Activated CD4-positive, alpha-beta T cell treated with anti-CD3 and anti-CD28 coated beads for 4 hours (primary cell): ENCODE measurements at regions not wholly inside any gene's neighbourhood (a gene's known extent, or its start where the extent isn't known, plus 50 kb on each side); places are given as distances from the start of the nearest gene placed in this dataset.
"Not testable (repeated sequence)": the region's sequence is repeated elsewhere in the genome, so short reads cannot be mapped to it uniquely, and the experiment has no call there.

ENCODE experiments used
- DNase-seq, 2 donors: peaks; one replicate each; pipeline ENCODE4 v3.0.0-alpha.2; 2020

- no peak for DNase-seq
Observed at GRCh38 chr2:242032780-242033656, 163.5 kb downstream of the RTP5 start.

GRCh38 chr2:242034138-242034537, 164.6 kb downstream of the RTP5 start:
- DNase-seq, result no peak

- no peak for DNase-seq
Observed at GRCh38 chr2:242034996-242035814, 165.7 kb downstream of the RTP5 start.

- no peak for DNase-seq
Observed at GRCh38 chr2:242035858-242036652, 166.5 kb downstream of the RTP5 start.

GRCh38 chr2:242036653-242036950, 167.1 kb downstream of the RTP5 start:
- DNase-seq, result no peak

GRCh38 chr2:242038166-242038927, 168.8 kb downstream of the RTP5 start:
- DNase-seq, result no peak

GRCh38 chr2:242038928-242039341, 169.4 kb downstream of the RTP5 start:
- no peak for DNase-seq

- no peak for DNase-seq
Observed at GRCh38 chr2:242040303-242040655, 170.8 kb downstream of the RTP5 start.

GRCh38 chr2:242040681-242041080, 171.2 kb downstream of the RTP5 start:
- DNase-seq, result no peak

- DNase-seq, result no peak
Observed at GRCh38 chr2:242041816-242042215, 172.3 kb downstream of the RTP5 start.

- DNase-seq, result no peak
Observed at GRCh38 chr2:242043538-242044312, 174.2 kb downstream of the RTP5 start.

GRCh38 chr2:242044313-242044590, 174.7 kb downstream of the RTP5 start:
- DNase-seq, result no peak

GRCh38 chr2:242045596-242046144, 176.1 kb downstream of the RTP5 start:
- DNase-seq, result not testable (repeated sequence)

- no peak for DNase-seq
Observed at GRCh38 chr2:242046206-242046826, 176.8 kb downstream of the RTP5 start.

GRCh38 chr2:242047963-242048362, 178.4 kb downstream of the RTP5 start:
- DNase-seq, result no peak

GRCh38 chr2:242048479-242048878, 178.9 kb downstream of the RTP5 start:
- DNase-seq, result no peak

- DNase-seq, result not testable (repeated sequence)
Observed at GRCh38 chr2:242049492-242049891, 180.0 kb downstream of the RTP5 start.

- no peak for DNase-seq
Observed at GRCh38 chr2:242051463-242051862, 181.9 kb downstream of the RTP5 start.

GRCh38 chr2:242052421-242052820, 182.9 kb downstream of the RTP5 start:
- no peak for DNase-seq

GRCh38 chr2:242053921-242054320, 184.4 kb downstream of the RTP5 start:
- no peak for DNase-seq

- no peak for DNase-seq
Observed at GRCh38 chr2:242054406-242054805, 184.9 kb downstream of the RTP5 start.
